GM19395 (cell line): ENCODE measurements at regions not wholly inside any gene's neighbourhood (a gene's known extent, or its start where the extent isn't known, plus 50 kb on each side); places are given as distances from the start of the nearest gene placed in this dataset.

Experiments
- ATAC-seq: cut with Tn5 transposase; IDR thresholded peaks from one replicate; pipeline ENCODE4 v1.9.1; 2021; ENCODE audit warnings: mild to moderate bottlenecking, moderate library complexity; ENCODE audit not compliant: unreplicated experiment

DNA sequence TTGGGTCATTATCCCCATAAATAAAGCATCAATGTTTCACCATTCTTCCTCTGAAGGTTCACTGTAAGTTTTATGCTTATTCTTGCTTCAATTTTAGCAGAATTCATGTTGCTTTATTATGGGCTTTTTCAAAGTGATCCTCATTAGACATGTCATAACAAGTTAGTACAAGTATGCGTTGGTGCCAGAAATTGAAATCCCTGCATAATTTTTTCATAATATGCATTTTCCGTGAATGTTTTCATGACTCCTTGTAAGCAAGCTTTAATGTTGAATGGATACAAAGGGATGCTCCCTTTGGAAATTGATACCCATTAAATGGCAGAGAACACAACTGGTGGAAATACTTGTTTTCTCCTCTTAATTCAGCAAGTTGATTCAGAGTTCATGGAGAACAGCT is 179.7 kb downstream of the ST6GAL2 start:
- no peak for ATAC-seq

DNA sequence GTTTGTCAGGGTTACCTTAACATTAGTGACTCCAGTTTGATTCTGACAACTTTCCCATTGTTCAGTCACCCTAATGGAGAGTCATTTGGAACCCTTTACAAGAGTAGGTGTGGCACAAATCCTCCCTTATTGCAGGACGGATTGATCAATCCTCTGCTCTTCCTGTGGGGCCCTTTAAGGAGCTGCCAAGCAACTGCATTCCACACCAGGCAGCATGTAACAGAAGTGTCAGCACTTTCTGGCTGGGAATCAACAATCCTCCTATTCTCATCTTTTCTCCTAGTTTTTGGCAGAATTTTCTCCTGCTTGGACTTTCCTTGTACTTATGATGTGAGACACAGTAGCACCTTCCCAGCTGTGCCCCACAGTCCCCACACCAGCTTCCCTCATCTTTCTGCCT is 177.8 kb downstream of the ST6GAL2 start:
- ATAC-seq, result no peak

DNA sequence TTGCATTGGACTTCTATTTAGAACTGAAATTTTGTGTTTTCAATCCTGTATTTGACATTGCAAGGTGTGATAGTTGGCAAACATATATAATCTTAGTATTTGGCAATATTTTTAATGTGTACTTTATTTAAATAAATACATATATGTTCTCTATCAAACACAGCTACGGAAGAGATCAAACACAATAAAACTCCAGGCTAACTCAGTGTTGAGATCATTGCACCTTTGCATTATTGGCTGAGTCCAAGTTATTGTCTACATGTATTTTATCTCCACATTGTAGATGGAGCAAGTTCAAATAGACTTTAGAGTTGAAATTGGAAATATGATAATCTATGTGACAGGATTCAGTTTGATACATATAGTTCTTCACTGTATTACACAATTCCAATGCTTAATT is 176.7 kb downstream of the ST6GAL2 start:
- ATAC-seq, result no peak

DNA sequence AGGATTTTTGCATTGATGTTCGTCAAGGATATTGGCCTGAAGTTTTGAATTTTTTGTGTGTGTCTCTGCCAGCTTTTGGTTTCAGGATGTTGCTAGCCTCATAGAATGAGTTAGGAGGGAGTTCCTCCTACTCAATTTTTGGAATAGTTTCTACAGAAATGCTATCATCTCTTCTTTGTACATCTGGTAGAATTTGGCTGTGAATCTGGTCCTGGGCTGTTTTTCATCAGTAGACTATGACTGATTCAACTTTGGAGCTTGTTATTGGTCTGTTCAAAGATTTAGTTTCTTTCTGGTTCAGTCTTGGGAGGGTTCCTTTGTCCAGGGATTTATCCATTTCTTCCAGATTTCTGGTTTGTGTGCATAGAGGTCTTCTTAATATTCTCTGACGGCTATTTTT is 166.7 kb downstream of the ST6GAL2 start:
- ATAC-seq, result no peak

DNA sequence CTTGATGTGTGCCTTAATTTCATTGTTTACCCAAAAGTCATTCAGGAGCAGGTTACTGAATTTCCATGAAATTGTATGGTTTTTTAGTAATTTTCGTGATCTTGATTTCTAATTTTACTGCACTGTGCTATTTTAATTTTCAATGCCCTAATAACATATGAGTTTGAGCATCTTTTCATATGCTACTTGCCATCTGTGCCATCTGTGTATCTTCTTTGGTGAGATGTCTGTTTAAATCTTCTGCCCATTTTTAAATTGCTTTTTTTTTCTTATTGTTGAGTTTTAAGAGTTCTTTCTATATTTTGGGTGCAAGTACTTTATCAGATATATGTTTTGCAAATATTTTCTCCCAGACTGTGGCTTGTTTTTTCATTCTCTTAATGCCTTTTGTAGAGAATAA is 165.9 kb downstream of the ST6GAL2 start:
- no peak for ATAC-seq

DNA sequence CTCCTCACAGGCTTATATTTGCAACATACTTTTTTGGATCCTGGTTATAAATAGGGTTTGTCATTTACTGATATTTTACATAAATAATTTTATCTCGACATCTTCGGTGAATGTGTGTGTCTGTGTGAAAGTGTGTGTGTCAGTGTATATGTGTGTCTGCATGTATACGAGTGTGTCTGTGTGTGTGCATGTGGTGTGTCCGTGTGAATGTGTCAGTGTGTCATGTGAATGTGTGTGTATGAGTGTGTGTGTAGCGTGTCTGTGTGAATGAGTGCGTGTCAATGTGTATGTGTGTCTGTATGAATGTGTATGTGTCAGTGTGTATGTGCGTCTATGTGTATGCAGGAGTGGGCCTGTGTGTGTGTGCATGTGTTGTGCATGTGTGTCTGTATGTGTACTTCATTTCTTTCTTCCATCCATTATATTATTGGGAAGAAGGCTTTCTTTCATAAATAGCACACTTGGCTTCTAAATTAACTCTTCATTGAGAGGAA is 161.6 kb downstream of the ST6GAL2 start:
- no peak for ATAC-seq

DNA sequence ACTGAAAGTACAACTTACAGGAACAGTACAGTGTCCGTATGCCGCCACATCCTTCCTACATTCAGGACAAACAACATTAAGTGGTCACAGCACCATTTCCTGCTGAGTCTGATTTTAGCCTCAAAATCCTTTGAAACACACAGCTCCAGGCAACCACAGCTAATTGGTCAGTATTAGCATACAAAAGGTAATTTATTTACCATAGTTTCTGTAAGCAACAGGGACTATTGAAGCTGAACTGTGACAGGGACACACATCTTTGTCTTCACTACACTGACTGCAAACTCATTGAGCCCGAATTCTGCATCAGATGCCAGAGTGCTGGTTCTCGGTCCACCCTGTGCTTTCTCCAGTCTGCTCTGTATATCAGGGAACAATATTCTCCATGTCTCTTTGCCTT is 151.8 kb downstream of the ST6GAL2 start:
- no peak for ATAC-seq

DNA sequence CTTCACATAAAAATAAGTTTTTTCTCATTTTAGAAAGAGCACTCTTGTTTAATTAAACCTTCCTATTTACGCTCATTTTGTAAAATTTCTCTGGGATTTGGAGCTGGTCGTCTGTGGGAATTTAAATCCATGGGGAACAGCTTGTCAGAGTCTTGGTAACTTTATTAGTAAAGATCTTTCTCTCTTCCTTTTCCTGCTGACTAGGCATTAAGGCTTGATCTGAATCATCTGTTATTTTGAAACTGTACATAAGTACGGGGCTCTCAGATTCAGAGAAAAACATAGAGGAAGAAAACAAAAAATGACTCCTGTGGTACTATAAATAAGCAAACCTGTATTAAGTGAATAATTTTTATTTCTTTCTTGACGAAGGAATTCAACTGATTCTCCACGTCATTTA is 150.2 kb downstream of the ST6GAL2 start:
- no peak for ATAC-seq

DNA sequence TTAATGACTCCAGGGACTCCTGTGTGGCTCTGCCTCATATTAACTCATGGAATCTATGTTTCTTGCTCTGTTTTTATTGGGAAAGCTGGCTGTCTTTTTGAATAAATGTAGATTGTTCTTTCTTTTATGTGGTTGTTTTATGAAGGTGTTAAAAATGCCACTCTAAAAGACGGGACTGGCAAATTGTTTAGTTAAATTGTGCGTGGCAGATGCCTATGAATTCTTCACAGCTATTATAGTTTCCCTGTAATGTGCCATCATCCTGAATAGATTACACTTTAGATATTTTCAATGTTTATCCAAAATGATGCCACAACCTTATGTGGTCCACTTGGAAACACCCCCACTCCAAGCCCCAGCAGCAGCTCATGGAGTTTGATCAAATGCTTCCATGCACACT is 149.7 kb downstream of the ST6GAL2 start:
- no peak for ATAC-seq

DNA sequence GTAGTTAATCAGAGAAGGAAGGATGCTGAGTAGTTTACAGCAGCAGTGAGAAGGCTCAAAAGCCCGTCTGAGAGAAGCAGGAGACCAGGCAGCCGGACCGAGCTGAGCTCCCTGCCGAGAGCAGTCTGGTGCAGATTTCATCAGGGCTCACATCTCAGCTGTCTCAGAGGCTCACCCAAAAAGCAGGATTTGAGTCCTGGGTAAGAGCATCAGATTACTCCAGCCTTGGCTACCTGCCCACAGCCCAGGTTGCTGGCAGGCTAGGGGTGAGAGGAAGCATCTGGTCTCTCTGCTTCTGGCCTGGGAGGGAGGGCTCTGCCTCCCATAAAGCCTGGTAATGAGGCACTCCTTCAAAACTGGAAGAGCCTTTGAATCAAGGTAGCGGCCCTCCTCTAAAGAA is 140.5 kb downstream of the ST6GAL2 start:
- ATAC-seq, result no peak

DNA sequence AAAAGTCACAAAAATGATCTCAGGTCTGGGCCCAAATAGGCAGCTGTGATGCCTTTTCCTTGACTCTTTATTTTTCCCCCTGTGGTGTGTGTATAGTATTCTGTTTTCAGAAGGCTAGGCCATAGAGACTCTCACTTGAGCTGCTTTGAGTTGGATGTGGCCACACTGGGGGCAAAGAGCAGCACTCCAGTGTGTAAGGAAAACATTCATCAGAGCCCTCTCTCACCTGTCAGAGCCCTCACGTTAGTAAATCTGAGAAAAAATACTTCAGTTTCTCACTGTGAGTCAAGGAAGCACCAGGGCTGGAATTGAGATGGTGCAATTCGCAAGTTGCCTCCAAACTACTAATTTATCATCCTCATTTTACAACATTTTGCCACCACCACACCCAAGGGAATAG is 136.1 kb downstream of the ST6GAL2 start:
- no peak for ATAC-seq
